ENCODE measurements at regions not wholly inside any gene's neighbourhood (a gene's known extent, or its start where the extent isn't known, plus 50 kb on each side); places are given as distances from the start of the nearest gene placed in this dataset.

GRCh38 chr10:128741680-128742079 is 615.5 kb upstream of the MKI67 start:
- DNase-seq (no peak), ATAC-seq (no peak)
- no peaks in the 10 kb centered on the region for H3K4me1 Mint-ChIP-seq (ENCODE audit: low read depth)
- no peaks in the 10 kb centered on the region for H3K36me3 Mint-ChIP-seq (ENCODE audit: insufficient read depth)
- H3K27me3 Mint-ChIP-seq (ENCODE audit: low read depth) = peaks cover 3% of the 10 kb centered on the region
- H3K4me3 Mint-ChIP-seq = no peak overlapping the region
- H3K9me3 Mint-ChIP-seq = no peaks in the 10 kb centered on the region

- Mint-ChIP-seq H3K4me3 (no peak overlapping the region), H3K4me1 (ENCODE audit: low read depth) (no peaks in the 10 kb centered on the region), H3K27me3 (ENCODE audit: low read depth) (peaks cover 3% of the 10 kb centered on the region), H3K9me3 (no peaks in the 10 kb centered on the region), H3K36me3 (ENCODE audit: insufficient read depth) (no peaks in the 10 kb centered on the region)
- ATAC-seq (no peak), DNase-seq (no peak)
Observed at GRCh38 chr10:128744092-128744491, 617.9 kb upstream of the MKI67 start.

GRCh38 chr10:128744811-128745305 is 618.6 kb upstream of the MKI67 start:
- ATAC-seq = no peak
- H3K4me1 Mint-ChIP-seq (ENCODE audit: low read depth) = no peaks in the 10 kb centered on the region
- DNase-seq = no peak
- peaks cover 3% of the 10 kb centered on the region for H3K27me3 Mint-ChIP-seq (ENCODE audit: low read depth)
- no peaks in the 10 kb centered on the region for H3K36me3 Mint-ChIP-seq (ENCODE audit: insufficient read depth)
- no peaks in the 10 kb centered on the region for H3K9me3 Mint-ChIP-seq
- H3K4me3 Mint-ChIP-seq = no peak overlapping the region

- DNase-seq = no peak
- ATAC-seq = no peak
Observed at GRCh38 chr10:128747582-128748346, 621.5 kb upstream of the MKI67 start.

GRCh38 chr10:128751284-128751683 is 625.1 kb upstream of the MKI67 start:
- H3K4me1 Mint-ChIP-seq (ENCODE audit: low read depth) = no peaks in the 10 kb centered on the region
- no peaks in the 10 kb centered on the region for H3K27me3 Mint-ChIP-seq (ENCODE audit: low read depth)
- peaks cover 4% of the 10 kb centered on the region for H3K9me3 Mint-ChIP-seq
- no peak overlapping the region for H3K4me3 Mint-ChIP-seq
- DNase-seq (no peak), ATAC-seq (no peak)
- H3K36me3 Mint-ChIP-seq (ENCODE audit: insufficient read depth) = no peaks in the 10 kb centered on the region

More at GRCh38 chr10:128747582-128748346, 621.5 kb upstream of the MKI67 start:
- Mint-ChIP-seq H3K4me1 (ENCODE audit: low read depth) (no peaks in the 10 kb centered on the region), H3K4me3 (no peak overlapping the region), H3K36me3 (ENCODE audit: insufficient read depth) (no peaks in the 10 kb centered on the region), H3K27me3 (ENCODE audit: low read depth) (no peaks in the 10 kb centered on the region), H3K9me3 (peaks cover 4% of the 10 kb centered on the region)

GRCh38 chr10:128751851-128752250 is 625.6 kb upstream of the MKI67 start:
- ATAC-seq (no peak), DNase-seq (no peak)
- H3K36me3 Mint-ChIP-seq (ENCODE audit: insufficient read depth) = no peaks in the 10 kb centered on the region
- no peaks in the 10 kb centered on the region for H3K4me1 Mint-ChIP-seq (ENCODE audit: low read depth)
- no peak overlapping the region for H3K4me3 Mint-ChIP-seq
- no peaks in the 10 kb centered on the region for H3K27me3 Mint-ChIP-seq (ENCODE audit: low read depth)
- H3K9me3 Mint-ChIP-seq = peaks cover 4% of the 10 kb centered on the region

GRCh38 chr10:128759174-128759573 is 633.0 kb upstream of the MKI67 start:
- ATAC-seq = no peak
- Mint-ChIP-seq H3K9me3 (no peaks in the 10 kb centered on the region), H3K4me3 (no peak overlapping the region), H3K27me3 (ENCODE audit: low read depth) (peaks cover under 1% of the 10 kb centered on the region), H3K36me3 (ENCODE audit: insufficient read depth) (no peaks in the 10 kb centered on the region), H3K4me1 (ENCODE audit: low read depth) (no peaks in the 10 kb centered on the region)
- DNase-seq = no peak

GRCh38 chr10:128763588-128763987 is 637.4 kb upstream of the MKI67 start:
- Mint-ChIP-seq H3K27me3 (ENCODE audit: low read depth) (peaks cover 2% of the 10 kb centered on the region), H3K9me3 (no peaks in the 10 kb centered on the region), H3K4me1 (ENCODE audit: low read depth) (no peaks in the 10 kb centered on the region), H3K36me3 (ENCODE audit: insufficient read depth) (no peaks in the 10 kb centered on the region), H3K4me3 (no peak overlapping the region)
- no peak for ATAC-seq
- DNase-seq = no peak

- no peaks in the 10 kb centered on the region for H3K9me3 Mint-ChIP-seq
- no peak for DNase-seq
- no peak overlapping the region for H3K4me3 Mint-ChIP-seq
- ATAC-seq = no peak
- peaks cover 2% of the 10 kb centered on the region for H3K27me3 Mint-ChIP-seq (ENCODE audit: low read depth)
- no peaks in the 10 kb centered on the region for H3K36me3 Mint-ChIP-seq (ENCODE audit: insufficient read depth)
- H3K4me1 Mint-ChIP-seq (ENCODE audit: low read depth) = no peaks in the 10 kb centered on the region
Observed at GRCh38 chr10:128764190-128764589, 638.0 kb upstream of the MKI67 start.

GRCh38 chr10:128766915-128767314 is 640.7 kb upstream of the MKI67 start:
- Mint-ChIP-seq H3K9me3 (no peaks in the 10 kb centered on the region), H3K36me3 (ENCODE audit: insufficient read depth) (no peaks in the 10 kb centered on the region), H3K27me3 (ENCODE audit: low read depth) (peaks cover 2% of the 10 kb centered on the region), H3K4me1 (ENCODE audit: low read depth) (no peaks in the 10 kb centered on the region), H3K4me3 (no peak overlapping the region)
- ATAC-seq = no peak
- no peak for DNase-seq

GRCh38 chr10:128774979-128775378 is 648.8 kb upstream of the MKI67 start:
- no peaks in the 10 kb centered on the region for H3K27me3 Mint-ChIP-seq (ENCODE audit: low read depth)
- H3K9me3 Mint-ChIP-seq = peaks cover 18% of the 10 kb centered on the region
- H3K36me3 Mint-ChIP-seq (ENCODE audit: insufficient read depth) = no peaks in the 10 kb centered on the region
- no peak overlapping the region for H3K4me3 Mint-ChIP-seq
- DNase-seq (no peak), ATAC-seq (no peak)
- no peaks in the 10 kb centered on the region for H3K4me1 Mint-ChIP-seq (ENCODE audit: low read depth)

- ATAC-seq = no peak
- H3K36me3 Mint-ChIP-seq (ENCODE audit: insufficient read depth) = no peaks in the 10 kb centered on the region
Observed at GRCh38 chr10:128775743-128776142, 649.5 kb upstream of the MKI67 start.

GRCh38 chr10:128776673-128777252 is 650.5 kb upstream of the MKI67 start:
- no peaks in the 10 kb centered on the region for H3K27me3 Mint-ChIP-seq (ENCODE audit: low read depth)
- H3K36me3 Mint-ChIP-seq (ENCODE audit: insufficient read depth) = no peaks in the 10 kb centered on the region
- no peaks in the 10 kb centered on the region for H3K4me1 Mint-ChIP-seq (ENCODE audit: low read depth)
- H3K9me3 Mint-ChIP-seq = peaks cover 18% of the 10 kb centered on the region
- no peak overlapping the region for H3K4me3 Mint-ChIP-seq
- ATAC-seq = no peak
- DNase-seq = no peak

More at GRCh38 chr10:128775743-128776142, 649.5 kb upstream of the MKI67 start:
- Mint-ChIP-seq H3K27me3 (ENCODE audit: low read depth) (no peaks in the 10 kb centered on the region), H3K9me3 (peaks cover 18% of the 10 kb centered on the region), H3K4me1 (ENCODE audit: low read depth) (no peaks in the 10 kb centered on the region), H3K4me3 (no peak overlapping the region)
- DNase-seq = no peak

GRCh38 chr10:128777342-128777741 is 651.1 kb upstream of the MKI67 start:
- Mint-ChIP-seq H3K9me3 (peaks cover 14% of the 10 kb centered on the region), H3K36me3 (ENCODE audit: insufficient read depth) (no peaks in the 10 kb centered on the region), H3K4me1 (ENCODE audit: low read depth) (no peaks in the 10 kb centered on the region), H3K27me3 (ENCODE audit: low read depth) (no peaks in the 10 kb centered on the region), H3K4me3 (no peak overlapping the region)
- ATAC-seq (no peak), DNase-seq (no peak)

GRCh38 chr10:128779416-128779815 is 653.2 kb upstream of the MKI67 start:
- no peak overlapping the region for H3K4me3 Mint-ChIP-seq
- H3K4me1 Mint-ChIP-seq (ENCODE audit: low read depth) = no peaks in the 10 kb centered on the region
- ATAC-seq = no peak
- no peaks in the 10 kb centered on the region for H3K36me3 Mint-ChIP-seq (ENCODE audit: insufficient read depth)
- no peaks in the 10 kb centered on the region for H3K27me3 Mint-ChIP-seq (ENCODE audit: low read depth)
- no peak for DNase-seq
- H3K9me3 Mint-ChIP-seq = no peaks in the 10 kb centered on the region
